KMS-11 (cell line): ENCODE measurements at regions not wholly inside any gene's neighbourhood (a gene's known extent, or its start where the extent isn't known, plus 50 kb on each side); places are given as distances from the start of the nearest gene placed in this dataset.

Experiments
- H2AFZ ChIP-seq: fragments of 200-600 bp; sonication (generic); 2 replicates; pipeline ENCODE4 v1.6.1; 2016; ENCODE audit warnings: antibody characterized with exemption, mixed run types, low read depth
- H3K27ac ChIP-seq: fragments of 200-600 bp; sonication (generic); 2 replicates; pipeline ENCODE4 v1.6.1; 2016; ENCODE audit warnings: mild to moderate bottlenecking, mixed run types
- H3K27me3 ChIP-seq: fragments of 200-600 bp; sonication (generic); 2 replicates; pipeline ENCODE4 v1.6.1; 2017; ENCODE audit warnings: mild to moderate bottlenecking, low read depth, mixed run types, moderate library complexity; ENCODE audit not compliant: insufficient read depth
- H3K36me3 ChIP-seq: fragments of 200-600 bp; sonication (generic); 2 replicates; pipeline ENCODE4 v1.6.1; 2017; ENCODE audit warnings: mild to moderate bottlenecking, mixed run types; ENCODE audit not compliant: insufficient read depth
- H3K4me1 ChIP-seq: fragments of 200-600 bp; sonication (generic); 2 replicates; pipeline ENCODE4 v1.6.1; 2016; ENCODE audit warnings: mild to moderate bottlenecking, low read depth, mixed run types; ENCODE audit not compliant: poor library complexity, severe bottlenecking
- H3K4me2 ChIP-seq: fragments of 200-600 bp; sonication (generic); 2 replicates; pipeline ENCODE4 v1.7.0; 2016; ENCODE audit warnings: mild to moderate bottlenecking, mixed run types
- H3K4me3 ChIP-seq: fragments of 200-600 bp; sonication (generic); IDR thresholded peaks from 2 replicates; pipeline ENCODE4 v1.6.1; 2017; ENCODE audit warnings: low read depth, low read length, mixed read lengths; ENCODE audit not compliant: insufficient read depth
- H3K79me2 ChIP-seq: fragments of 200-600 bp; sonication (generic); 2 replicates; pipeline ENCODE4 v1.6.1; 2016; ENCODE audit warnings: low read depth, mixed run types; ENCODE audit not compliant: insufficient read depth
- H3K9ac ChIP-seq: fragments of 200-600 bp; sonication (generic); 2 replicates; pipeline ENCODE4 v1.6.1; 2016; ENCODE audit warnings: mild to moderate bottlenecking, mixed run types
- H4K20me1 ChIP-seq: fragments of 200-600 bp; sonication (generic); 2 replicates; pipeline ENCODE4 v1.6.1; 2016; ENCODE audit warnings: mild to moderate bottlenecking, mixed run types; ENCODE audit not compliant: insufficient read depth
- CTCF ChIP-seq: fragments of 200-600 bp; sonication (generic); conservative IDR thresholded peaks from 2 replicates; pipeline ENCODE4 v1.6.1; 2017; ENCODE audit warnings: low read depth, mild to moderate bottlenecking, antibody characterized with exemption, low read length, moderate library complexity, mixed read lengths

DNA sequence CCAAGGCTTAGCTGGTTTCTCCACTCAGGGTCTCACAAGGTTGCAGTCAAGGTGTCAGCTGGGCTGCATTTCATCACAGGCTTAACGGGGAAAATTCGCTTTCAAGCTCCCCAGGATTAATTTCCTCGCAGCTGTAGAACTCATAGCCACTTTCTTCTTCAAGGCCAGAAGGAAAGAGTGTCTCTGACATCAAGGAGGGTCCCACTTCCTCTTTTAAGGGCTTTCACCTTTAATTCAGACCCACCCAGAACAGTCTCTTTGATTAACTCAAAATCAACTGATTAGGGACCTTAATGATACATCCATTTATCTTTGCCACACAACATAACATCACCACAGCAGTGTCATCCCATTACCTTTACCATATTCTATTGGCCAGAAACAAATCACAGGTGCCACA is 183.3 kb upstream of the ARID1B start:
- TF ChIP-seq CTCF, result no peak

GRCh38 chr6:156593127-156593526 is 184.1 kb upstream of the ARID1B start:
- H3K4me3 ChIP-seq, result no peak overlapping the region
- no peak for TF ChIP-seq CTCF
- H3K27ac ChIP-seq, result no peak overlapping the region
- H2AFZ ChIP-seq, result no peak overlapping the region
- no peaks in the 10 kb centered on the region for H3K4me1 ChIP-seq
- H3K79me2 ChIP-seq, result no peaks in the 10 kb centered on the region
- H3K27me3 ChIP-seq, result no peaks in the 10 kb centered on the region
- no peak overlapping the region for H3K9ac ChIP-seq
- H3K4me2 ChIP-seq, result no peak overlapping the region
- H4K20me1 ChIP-seq, result no peaks in the 10 kb centered on the region
- H3K36me3 ChIP-seq, result no peaks in the 10 kb centered on the region

More for the DNA sequence above, 183.3 kb upstream of the ARID1B start:
- Histone ChIP-seq H3K36me3 (no peaks in the 10 kb centered on the region), H2AFZ (no peak overlapping the region), H3K4me2 (no peak overlapping the region), H3K9ac (no peak overlapping the region), H3K4me3 (no peak overlapping the region), H3K79me2 (no peaks in the 10 kb centered on the region), H3K4me1 (no peaks in the 10 kb centered on the region), H3K27me3 (no peaks in the 10 kb centered on the region), H3K27ac (no peak overlapping the region), H4K20me1 (no peaks in the 10 kb centered on the region)

DNA sequence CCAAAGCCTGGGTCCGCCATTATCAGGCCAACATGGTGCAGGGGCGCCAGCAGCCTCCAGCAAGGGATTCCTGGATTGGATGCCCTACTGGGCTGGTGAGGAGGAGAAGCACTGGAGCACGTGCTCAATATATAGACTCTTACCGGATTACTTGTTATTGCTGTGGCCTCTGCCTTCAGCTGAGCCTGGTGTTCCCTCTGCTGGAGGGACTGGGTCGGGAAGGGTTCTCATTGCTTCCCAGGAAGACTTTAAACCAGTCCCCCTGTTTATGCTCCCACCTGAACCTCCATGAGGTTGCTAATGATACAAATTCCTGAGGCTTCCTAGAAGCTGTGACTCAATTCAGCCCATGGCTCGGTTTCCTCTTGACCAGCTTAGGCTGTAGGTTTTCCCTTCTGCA is 186.7 kb upstream of the ARID1B start:
- no peaks in the 10 kb centered on the region for H4K20me1 ChIP-seq
- H2AFZ ChIP-seq, result no peak overlapping the region
- H3K4me1 ChIP-seq, result peaks cover 12% of the 10 kb centered on the region

GRCh38 chr6:156589281-156589680 is 187.9 kb upstream of the ARID1B start:
- no peak overlapping the region for H3K4me2 ChIP-seq
- H3K4me3 ChIP-seq, result no peak overlapping the region
- no peaks in the 10 kb centered on the region for H3K27me3 ChIP-seq
- H3K36me3 ChIP-seq, result no peaks in the 10 kb centered on the region
- H2AFZ ChIP-seq, result no peak overlapping the region
- H3K9ac ChIP-seq, result no peak overlapping the region
- H3K27ac ChIP-seq, result no peak overlapping the region
- H4K20me1 ChIP-seq, result no peaks in the 10 kb centered on the region
- TF ChIP-seq CTCF, result no peak
- peaks cover 12% of the 10 kb centered on the region for H3K4me1 ChIP-seq
- no peaks in the 10 kb centered on the region for H3K79me2 ChIP-seq

More for the DNA sequence above, 186.7 kb upstream of the ARID1B start:
- no peak overlapping the region for H3K9ac ChIP-seq
- no peaks in the 10 kb centered on the region for H3K79me2 ChIP-seq
- H3K4me2 ChIP-seq, result no peak overlapping the region
- no peak overlapping the region for H3K27ac ChIP-seq
- H3K27me3 ChIP-seq, result no peaks in the 10 kb centered on the region
- H3K36me3 ChIP-seq, result no peaks in the 10 kb centered on the region
- TF ChIP-seq CTCF, result no peak
- no peak overlapping the region for H3K4me3 ChIP-seq
